ENCODE measurements at regions not wholly inside any gene's neighbourhood (a gene's known extent, or its start where the extent isn't known, plus 50 kb on each side); places are given as distances from the start of the nearest gene placed in this dataset.

DNA sequence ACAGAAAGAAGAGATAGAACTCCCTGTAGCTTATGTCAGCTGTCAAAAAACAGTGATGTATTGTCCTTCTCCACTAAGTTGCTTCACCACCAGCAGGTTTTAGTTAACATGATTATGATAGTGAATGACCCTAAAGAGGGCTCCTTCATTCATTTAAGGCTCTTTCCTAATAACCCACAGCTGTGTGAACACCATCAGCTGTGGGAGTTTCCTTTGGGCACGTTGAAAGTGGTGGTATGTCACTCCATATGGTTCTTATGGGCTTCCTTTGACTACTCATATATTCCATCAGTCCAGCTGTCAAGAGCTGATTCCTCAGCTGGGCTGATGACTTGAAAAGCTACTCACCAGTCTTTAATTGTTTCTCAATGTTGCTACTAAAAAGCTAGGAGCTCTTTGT lies 210.3 kb downstream of the UBE2E3 start:
- TF ChIP-seq EZH2 (IDR thresholded peaks at IDR 0.05; ENCODE audit: low read depth): no peak
- TF ChIP-seq, protein P1, sequence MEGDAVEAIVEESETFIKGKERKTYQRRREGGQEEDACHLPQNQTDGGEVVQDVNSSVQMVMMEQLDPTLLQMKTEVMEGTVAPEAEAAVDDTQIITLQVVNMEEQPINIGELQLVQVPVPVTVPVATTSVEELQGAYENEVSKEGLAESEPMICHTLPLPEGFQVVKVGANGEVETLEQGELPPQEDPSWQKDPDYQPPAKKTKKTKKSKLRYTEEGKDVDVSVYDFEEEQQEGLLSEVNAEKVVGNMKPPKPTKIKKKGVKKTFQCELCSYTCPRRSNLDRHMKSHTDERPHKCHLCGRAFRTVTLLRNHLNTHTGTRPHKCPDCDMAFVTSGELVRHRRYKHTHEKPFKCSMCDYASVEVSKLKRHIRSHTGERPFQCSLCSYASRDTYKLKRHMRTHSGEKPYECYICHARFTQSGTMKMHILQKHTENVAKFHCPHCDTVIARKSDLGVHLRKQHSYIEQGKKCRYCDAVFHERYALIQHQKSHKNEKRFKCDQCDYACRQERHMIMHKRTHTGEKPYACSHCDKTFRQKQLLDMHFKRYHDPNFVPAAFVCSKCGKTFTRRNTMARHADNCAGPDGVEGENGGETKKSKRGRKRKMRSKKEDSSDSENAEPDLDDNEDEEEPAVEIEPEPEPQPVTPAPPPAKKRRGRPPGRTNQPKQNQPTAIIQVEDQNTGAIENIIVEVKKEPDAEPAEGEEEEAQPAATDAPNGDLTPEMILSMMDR (conservative IDR thresholded peaks at IDR 0.05): no peak
